DND-41 (cell line): ENCODE measurements at regions not wholly inside any gene's neighbourhood (a gene's known extent, or its start where the extent isn't known, plus 50 kb on each side); places are given as distances from the start of the nearest gene placed in this dataset.

Experiments used
- EZH2 ChIP-seq: IDR thresholded peaks from 3 replicates; pipeline ENCODE4 v1.6.1; 2012; ENCODE audit warnings: borderline replicate concordance, low read depth, mild to moderate bottlenecking, moderate library complexity, low read length, inconsistent platforms; ENCODE audit not compliant: severe bottlenecking
- TF ChIP-seq, protein P1 (sequence below): IDR thresholded peaks from 2 replicates; pipeline ENCODE4 v1.5.1; 2012; ENCODE audit warnings: borderline replicate concordance, low read length, moderate library complexity, mild to moderate bottlenecking; ENCODE audit not compliant: poor library complexity, severe bottlenecking; ENCODE audit errors: extremely low read depth

DNA sequence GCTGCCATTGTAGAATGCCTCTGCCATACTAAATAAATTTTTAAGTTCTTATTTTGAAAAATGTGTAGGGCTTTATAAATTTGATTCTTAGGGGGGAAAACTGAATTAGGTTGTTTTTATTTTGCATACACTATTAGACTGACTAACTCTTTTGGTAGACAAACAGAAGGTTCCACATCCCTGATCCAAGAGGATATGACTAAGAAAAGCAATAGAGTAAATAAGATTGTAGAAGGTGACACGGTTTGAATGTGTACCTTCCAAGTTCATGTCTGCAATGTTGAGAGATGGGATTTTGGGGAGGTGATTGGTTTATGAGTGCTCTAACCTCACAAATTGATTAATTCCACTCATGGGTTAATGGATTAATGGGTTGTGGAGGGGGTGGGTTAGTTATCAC is 127.9 kb downstream of the GLUL start:
- TF ChIP-seq, protein P1, sequence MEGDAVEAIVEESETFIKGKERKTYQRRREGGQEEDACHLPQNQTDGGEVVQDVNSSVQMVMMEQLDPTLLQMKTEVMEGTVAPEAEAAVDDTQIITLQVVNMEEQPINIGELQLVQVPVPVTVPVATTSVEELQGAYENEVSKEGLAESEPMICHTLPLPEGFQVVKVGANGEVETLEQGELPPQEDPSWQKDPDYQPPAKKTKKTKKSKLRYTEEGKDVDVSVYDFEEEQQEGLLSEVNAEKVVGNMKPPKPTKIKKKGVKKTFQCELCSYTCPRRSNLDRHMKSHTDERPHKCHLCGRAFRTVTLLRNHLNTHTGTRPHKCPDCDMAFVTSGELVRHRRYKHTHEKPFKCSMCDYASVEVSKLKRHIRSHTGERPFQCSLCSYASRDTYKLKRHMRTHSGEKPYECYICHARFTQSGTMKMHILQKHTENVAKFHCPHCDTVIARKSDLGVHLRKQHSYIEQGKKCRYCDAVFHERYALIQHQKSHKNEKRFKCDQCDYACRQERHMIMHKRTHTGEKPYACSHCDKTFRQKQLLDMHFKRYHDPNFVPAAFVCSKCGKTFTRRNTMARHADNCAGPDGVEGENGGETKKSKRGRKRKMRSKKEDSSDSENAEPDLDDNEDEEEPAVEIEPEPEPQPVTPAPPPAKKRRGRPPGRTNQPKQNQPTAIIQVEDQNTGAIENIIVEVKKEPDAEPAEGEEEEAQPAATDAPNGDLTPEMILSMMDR, result no peak
- no peak for TF ChIP-seq EZH2
